HG03520 (cell line): ENCODE measurements at regions not wholly inside any gene's neighbourhood (a gene's known extent, or its start where the extent isn't known, plus 50 kb on each side); places are given as distances from the start of the nearest gene placed in this dataset.

Experiments
- ATAC-seq: cut with Tn5 transposase; IDR thresholded peaks from one replicate; pipeline ENCODE4 v1.9.1; 2021; ENCODE audit warnings: mild to moderate bottlenecking, moderate library complexity; ENCODE audit not compliant: unreplicated experiment

DNA sequence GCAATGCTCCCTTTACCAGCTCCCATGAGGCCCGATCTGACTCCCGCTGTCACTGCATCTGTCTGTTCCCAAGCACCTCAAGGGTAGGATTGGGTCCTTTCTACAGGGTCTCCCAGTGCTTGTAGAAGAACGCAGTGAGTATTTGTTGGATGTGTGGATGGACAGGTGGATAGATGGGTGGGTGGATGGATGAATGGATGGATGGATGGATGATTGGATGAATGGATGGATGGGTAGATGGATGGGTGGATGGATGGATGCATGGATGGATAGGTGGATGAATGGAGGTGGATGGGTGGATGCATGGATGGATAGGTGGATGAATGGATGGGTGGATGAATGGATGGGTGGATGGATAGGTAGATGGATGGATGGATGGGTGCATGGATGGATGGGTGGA lies 91.6 kb downstream of the HS1BP3 start:
- ATAC-seq = no peak

DNA sequence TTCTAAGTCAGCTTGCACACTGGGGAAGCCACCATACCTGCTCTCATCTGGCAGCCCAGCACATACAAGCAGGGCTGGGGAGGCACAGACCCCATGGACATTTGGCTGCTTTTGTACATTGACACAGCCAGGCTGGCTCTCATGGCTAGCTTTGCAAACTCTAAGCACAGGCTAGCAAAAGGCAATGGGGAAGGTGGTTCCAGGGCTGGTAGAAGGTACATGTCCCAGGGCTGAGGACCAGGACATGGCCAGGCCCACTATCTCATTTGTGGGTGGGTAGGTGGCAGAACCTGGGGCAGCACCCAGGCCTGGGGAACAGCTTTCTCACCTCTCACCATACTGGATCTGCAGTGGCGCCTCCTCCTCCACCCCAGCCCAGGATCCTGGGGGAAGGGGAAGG lies 90.9 kb downstream of the HS1BP3 start:
- ATAC-seq = no peak

DNA sequence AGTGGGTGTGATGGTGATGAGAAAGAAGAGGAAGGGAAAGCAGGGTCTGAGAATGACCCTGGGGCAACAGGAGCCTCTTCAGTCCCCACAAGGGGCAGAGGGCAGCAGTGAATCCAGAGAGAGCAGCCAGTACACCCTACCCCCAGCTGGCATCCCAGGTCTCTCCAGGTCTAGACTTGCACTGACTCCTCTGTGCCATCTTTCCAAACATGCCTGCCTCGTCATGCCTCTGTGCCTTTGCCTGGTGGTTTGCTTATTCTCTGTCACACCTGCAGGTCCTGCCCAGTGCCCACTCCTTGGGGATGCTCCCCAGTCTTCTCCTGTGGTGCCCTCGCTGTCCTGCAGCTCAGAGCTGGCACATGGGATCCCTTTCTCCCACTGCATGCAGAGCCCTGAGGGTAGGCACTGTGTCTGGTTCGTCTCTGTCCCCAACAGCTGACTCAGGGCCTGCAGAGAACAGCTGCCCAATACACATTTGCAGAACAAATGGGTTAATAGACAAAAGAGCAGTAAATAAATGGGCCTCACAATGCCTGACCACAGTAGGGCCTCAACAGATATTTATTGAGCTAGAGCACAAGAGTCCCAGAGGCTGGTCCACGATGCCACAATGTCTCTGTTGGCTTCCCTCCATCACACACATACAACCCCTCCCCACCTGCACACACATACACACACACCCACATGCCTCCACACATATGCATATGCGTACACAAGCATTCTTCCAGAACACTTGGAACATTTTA lies 89.8 kb downstream of the HS1BP3 start:
- ATAC-seq = no peak

DNA sequence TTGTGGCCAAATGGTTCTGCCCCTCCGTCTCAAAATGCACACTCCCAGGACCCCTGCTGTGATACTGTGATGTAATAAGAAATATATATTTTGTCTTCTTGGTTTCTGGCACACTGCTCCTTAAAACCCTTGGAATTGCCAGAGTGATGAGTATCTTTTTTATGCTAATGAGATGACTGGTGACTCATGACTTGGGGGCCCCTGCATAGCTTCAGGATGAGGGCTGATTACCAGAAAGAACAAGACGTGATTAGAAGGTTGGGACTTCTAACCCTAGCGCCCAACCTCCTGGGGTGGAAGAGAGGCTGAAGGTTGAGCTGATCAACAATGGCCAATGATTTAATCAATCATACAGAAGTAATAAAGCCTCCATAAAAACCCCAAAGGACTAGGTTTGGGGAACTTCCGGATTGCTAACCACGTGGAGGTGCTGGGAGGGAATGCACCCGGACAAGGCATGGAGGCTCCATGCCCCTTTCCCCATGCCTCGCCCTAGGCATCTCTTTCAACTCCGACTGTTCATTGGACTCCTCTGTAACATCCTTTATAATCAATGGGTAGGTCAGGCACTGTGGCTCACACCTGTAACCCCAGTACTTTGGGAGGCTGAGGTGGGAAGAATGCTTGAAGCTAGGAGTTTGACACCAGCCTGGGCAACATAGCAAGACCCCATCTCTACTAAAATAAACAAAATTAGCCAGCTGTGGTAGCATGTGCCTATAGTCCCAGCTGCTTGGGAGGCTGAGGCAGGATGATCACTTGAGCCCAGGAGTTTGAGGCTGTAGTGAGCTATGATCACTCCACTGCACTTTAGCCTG lies 89.1 kb downstream of the HS1BP3 start:
- ATAC-seq = no peak

DNA sequence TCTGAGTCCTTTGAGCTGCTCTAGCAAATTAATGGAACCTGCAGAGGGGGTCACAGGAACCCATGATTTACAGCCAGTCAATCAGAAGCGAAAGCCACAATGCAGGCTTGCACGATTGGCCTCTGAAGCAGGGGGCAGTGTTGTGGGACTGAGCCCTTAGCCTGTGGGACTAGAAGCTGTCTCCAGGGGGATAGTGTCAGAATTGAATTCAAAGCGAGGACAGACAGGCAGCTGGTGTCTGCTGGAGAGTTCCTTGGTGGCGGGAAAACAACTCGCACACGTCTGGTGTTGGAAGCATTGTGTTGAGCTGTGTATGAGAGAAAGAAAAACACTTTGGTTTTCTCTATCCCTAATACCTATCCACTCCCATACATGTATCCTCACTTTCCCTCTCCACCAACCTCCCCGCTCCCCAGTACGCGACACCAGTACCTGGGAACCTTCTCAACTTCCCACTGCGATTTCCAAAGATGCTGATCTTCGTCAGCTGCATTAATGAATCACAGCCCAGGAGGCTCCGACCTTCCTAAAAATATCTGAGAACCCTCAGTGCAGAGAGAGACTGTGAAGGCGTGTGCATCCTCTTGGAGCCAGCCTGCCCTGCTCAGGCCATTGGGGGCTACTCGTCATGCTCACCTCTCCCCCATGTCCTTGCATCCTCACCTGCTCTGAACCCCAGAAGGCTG lies 88.2 kb downstream of the HS1BP3 start:
- no peak for ATAC-seq

DNA sequence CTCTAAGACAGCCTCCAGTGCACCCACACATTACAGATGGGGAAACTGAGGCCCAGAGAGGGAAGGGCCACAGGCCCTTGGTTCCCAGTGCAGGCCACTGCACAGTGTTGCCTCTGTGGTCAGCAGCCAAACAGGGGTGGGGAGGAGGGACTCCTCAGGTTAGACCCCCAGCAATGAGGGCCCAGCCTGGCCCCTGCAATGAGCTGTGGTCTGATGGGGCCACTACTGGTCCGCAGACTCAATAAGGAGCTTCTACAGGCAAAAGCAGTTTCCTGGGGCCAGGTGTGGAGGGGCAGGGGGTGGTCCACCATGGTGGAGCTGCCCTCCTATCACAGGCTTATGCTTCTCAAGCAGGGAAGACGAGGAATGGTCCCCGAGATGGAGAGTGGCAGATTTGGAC lies 87.6 kb downstream of the HS1BP3 start:
- ATAC-seq = no peak

DNA sequence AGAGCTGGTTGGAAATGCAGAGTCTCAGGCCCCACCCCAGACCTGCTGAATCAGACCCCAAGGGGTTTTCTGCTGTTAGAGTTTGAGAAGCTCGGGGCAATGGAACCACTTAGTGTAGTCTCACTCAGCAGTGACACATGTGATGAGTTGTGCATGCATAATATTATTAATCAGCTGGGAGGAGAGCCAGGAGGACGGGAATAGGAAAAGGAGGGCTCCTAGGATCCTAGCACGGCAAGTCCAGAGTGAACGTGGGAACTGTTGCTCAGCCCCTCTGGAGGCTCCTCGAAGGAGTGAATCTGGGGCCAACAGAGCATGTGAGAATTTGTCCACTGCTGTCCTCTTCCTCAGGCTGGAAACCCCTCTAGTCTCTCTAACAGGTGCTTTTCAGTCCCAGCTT lies 87.1 kb downstream of the HS1BP3 start:
- no peak for ATAC-seq

DNA sequence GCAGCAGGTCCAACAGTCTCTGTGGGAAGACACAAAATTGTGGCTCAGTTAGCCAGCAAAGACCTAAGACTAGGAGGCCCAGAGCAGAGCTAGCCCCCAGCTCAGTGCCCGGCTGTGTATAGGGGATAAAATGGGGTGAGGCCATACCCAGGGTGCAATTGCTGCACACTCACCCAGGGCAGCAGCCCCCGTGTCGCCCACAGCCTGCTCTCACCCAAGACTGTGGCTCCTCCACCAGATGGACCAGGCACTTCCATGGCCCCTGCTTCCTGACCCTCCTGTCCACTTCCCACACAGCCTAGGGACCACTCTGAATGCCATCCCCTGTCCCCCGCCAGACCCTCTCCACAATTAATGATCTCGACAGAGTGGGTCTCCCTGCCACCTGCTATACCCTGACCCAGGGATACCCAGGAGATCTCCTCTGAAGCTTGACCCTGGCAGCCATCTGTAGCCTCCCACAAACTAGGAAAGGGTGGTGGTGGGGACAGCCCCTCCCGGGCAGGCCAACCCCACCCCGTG lies 85.7 kb downstream of the HS1BP3 start:
- ATAC-seq = no peak

DNA sequence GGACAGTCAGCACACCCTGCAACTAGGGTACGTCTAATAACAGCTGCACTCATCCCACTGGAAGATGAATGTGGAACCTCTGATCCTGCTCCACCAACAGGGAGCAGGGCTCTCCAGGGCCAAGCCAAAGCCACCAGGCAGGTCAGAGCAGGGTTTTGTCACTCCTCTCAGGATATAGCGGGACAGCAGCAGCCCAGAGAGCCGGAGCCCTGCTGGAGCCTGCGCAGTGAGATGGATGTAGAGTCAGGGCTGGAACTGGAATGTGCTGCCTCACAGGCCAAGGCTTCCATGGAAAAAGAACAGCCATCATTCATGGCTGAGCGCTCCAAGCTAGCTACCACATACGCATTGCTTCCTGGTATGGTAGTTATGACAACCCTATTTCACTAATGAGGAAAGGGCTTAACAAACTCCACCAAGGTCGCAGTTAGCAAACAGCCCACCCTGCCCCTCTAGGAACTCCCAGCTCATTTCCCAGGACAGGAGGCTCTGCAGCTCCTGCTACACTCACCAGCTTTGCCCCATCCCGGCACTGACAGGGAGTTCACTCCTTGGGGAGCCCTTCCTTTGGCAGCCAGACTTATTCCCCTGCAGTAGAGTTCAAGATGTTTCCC lies 85.2 kb downstream of the HS1BP3 start:
- ATAC-seq = no peak

DNA sequence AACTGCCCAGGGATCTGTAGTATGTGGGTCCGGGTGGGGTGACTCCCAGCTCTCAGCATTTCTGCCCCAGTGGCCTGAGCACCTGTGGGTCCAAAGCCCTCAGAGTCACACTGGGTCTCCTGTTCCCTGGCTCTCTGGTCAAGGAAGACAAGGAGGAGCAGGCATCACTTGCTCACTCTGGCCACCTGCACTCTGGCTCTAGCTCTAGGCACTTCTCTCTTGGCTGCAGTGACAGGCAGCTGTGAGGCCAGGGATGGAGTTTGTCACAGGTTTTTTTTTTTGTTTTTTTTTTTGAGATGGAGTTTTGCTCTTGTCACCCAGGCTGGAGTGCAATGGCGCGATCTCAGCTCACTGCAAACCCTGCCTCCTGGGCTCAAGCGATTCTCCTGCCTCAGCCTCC lies 84.6 kb downstream of the HS1BP3 start:
- no peak for ATAC-seq

DNA sequence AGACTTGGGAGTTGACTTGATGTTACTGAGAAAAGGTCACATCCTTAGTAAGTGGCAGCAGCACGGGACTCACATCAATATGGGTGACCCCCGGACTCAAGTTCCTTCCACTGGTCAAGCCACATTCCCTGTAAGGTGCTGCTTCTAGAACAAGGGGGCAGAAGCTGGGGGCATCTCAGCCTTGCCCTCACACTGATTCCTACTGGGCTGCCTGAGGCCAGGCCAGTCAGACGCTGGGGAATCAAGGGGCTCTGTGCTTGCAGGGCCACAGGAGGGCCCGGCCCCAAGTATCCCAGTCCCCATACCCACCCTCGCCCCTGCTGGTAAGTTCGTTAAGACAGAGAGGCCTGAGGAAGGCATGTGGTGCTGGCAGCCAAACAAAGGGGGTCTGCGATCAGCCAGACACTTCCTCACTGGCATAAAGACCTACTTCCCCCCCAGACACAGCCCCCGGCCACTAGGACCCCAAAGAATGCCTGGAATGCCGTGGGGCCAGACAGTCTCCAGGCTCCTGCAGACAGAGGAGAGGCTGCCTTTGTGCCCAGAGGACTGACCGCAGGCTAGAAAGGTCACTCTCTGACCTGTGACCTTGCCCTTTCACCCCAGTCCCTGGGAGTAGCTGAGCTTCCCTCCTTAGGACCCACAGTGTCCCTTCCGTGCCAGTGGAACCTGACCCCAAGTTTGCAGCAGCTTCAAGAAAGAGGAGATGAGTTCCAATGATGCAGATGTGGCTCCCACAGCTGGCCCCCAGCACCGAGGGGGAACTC lies 83.6 kb downstream of the HS1BP3 start:
- no peak for ATAC-seq
